HG03565 (cell line): ENCODE measurements at regions not wholly inside any gene's neighbourhood (a gene's known extent, or its start where the extent isn't known, plus 50 kb on each side); places are given as distances from the start of the nearest gene placed in this dataset.
"Not testable (repeated sequence)": the region's sequence is repeated elsewhere in the genome, so short reads cannot be mapped to it uniquely, and the experiment has no call there.

Experiments used
- ATAC-seq: cut with Tn5 transposase; IDR thresholded peaks from one replicate; pipeline ENCODE4 v1.9.1; 2021; ENCODE audit warnings: mild to moderate bottlenecking, moderate library complexity; ENCODE audit not compliant: unreplicated experiment

DNA sequence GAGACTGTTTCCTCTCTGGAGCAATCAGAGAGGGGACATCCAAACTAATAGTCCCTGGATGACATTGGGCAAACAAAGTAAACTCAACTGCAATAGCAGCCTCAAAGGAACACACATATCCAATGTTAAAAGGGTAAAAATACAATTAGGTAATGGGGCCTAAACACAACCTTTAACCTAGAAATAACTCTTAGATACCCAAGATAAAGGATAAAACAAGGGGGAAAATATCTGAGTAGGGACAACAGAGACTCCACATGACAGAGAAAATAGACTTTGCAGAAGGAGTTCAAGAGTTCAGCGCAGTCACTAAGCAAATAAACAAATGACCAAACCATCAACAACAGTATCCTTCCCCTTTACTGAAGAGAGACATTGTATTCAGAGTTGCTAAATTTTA lies 149.3 kb downstream of the FBXO4 start:
- ATAC-seq: no peak

- ATAC-seq: no peak
Measured at GRCh38 chr5:42089705-42090104, 164.6 kb downstream of the FBXO4 start.

GRCh38 chr5:42090162-42090561 lies 165.1 kb downstream of the FBXO4 start:
- ATAC-seq: no peak

- ATAC-seq: not testable (repeated sequence)
Measured at GRCh38 chr5:42099846-42100245, 174.8 kb downstream of the FBXO4 start.

DNA sequence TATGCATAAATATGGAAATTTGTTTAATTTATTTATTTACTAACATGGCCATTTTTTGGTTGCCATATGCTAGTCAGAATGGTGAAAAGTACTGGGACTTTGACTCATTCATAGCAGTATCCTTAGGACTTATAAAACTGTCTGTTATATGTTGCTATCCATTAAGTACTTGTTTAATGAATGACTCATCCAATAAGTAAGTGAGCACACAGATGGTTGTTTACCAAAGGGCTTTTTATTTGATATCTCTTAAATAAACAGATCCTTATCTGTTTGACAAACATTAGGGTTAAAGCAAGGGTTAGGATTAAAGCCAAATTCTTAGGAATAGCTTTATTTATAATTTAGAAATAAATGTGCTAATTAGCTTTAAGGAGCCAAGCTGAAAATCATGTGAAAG lies 183.4 kb downstream of the FBXO4 start:
- no peak for ATAC-seq

DNA sequence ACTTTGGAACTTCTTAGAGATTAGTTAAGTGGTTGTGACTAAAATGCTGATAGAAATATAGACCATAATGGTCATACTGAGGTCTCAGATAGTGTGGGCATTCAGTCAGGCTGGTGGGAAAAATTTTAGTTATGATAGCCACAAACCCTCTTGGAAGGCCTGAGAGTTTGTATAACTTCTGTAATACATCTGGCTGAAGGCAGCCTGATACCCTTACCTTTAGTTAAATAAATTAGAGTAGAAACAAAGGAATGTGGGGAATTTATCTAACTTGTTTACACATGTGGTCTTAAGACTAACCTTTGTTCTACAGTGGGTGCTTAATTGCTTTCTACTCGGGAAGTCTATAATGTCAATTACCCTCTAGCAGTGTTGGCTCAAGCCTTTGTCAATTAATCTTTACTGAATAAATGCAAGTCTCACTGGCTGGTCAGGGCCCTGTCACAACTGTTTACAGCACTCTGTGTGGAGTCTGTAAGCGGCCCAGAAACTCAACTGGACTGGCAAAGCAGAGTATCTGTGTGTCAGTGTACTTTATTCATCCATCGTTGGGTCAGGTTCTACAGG lies 184.0 kb downstream of the FBXO4 start:
- ATAC-seq: no peak

DNA sequence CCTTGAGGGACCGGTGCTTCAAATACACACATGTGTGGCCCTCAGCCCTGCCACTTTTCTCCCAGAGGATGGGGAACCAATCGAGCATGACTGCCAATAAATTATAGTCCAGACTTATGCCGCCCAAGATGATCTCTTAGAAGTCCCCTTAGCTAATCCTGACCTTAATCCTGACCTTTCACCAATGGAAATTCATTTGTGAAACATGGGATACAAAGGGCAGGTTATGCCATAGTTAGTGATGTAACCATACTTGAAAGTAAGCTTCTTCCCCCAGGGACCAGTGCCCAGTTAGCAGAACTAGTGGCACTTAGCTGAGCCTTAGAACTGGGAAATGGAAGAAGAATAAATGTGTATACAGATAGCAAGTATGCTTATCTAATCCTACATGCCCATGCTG lies 190.6 kb downstream of the FBXO4 start:
- not testable (repeated sequence) for ATAC-seq

DNA sequence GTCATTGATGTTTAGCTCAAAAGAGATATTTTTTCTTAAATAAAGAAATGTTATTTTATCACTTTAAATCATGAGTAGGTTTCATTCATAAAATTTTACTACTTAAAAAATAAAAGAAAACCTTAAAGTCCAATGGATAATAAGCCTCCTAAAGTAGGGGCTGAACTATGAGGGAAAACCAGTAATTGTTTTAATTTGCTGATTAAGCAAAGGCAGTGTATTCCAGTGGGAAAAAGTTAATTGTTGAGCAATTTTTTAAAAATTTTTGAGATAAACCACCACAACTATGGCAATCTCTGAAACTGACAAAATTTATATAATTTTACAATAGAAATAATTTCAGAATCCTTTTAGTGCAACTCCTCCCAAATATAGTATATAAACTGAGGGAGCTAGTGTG lies 195.0 kb downstream of the FBXO4 start:
- ATAC-seq: no peak

DNA sequence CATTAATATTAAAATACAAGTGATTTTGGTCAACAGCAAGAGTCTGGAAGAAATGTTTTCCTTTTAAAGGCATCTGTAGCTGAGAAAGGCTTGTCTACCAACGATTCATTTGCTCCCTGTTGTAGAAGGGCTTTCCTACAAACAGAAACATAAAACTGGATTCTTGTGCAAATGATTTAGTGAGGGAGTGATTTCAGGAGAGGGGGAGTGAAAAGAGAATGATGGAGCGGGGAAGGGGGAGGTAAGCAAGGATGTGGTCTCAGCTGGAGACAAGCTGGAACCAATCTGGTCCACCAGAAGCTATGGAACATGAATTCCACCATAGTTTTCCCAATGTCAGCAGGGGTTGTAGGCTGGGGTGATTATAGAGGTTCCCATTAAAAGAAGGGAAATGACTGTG lies 196.3 kb downstream of the FBXO4 start:
- ATAC-seq: no peak

DNA sequence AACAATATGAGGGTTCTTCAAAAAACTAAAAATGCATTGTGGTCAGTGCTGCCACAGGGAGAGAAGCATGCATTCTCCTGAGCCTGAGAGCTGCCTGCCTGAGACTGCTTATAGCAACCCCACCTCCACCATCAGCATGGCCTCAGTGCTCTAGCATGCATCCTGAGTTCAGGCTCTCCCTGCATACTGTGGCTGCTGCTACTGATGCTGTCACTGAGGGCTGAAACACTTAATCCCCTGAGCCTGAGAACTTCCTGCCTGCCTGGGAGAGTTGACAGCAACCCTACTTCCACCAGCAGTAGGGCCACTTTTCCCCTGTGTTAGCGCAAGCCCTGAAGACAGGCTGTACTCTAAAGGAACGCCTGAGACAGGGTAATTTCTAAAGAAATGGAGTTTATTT lies 206.0 kb downstream of the FBXO4 start:
- ATAC-seq: no peak

DNA sequence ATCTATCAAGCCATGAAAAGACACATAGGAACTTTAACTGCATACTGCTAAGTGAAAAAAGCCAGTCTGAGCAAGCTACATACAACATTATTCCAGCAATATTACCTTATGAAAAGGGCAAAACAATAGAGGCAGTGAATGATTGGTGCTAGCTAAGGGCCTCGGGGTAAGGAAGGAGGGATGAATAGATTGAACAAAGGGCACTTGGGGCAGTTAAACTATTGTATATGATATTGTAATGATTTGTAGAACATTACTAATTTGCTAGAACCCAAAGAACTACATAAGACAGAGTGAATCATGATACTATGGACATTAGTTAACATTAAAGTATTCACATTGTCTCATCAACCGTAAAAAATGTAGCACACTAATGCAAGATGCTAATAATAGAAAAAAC lies 218.3 kb downstream of the FBXO4 start:
- no peak for ATAC-seq

DNA sequence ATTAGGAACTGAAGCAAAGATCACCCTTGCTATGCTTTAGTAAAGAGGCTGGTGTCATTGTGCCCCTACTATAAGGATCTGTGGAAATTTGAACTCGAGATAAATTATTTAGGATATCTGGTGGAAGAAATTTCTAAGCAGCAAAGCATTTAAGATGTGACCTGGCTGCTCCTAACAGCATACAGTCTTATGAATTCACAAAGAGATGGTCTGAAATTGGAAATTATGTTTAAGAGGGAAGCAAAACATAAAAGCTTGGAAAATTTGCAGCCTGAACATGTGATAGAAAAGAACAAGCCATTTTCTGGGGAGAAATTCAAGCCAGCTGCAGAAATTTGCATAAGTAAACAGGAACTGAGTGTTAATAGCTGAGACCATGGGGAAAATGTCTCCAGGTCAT lies 223.7 kb downstream of the FBXO4 start:
- no peak for ATAC-seq

- no peak for ATAC-seq
Measured at GRCh38 chr5:42157215-42157614, 232.1 kb downstream of the FBXO4 start.

GRCh38 chr5:42163083-42163482 lies 238.0 kb downstream of the FBXO4 start:
- no peak for ATAC-seq

- no peak for ATAC-seq
Measured at GRCh38 chr5:42168091-42168670, 243.1 kb downstream of the FBXO4 start.

DNA sequence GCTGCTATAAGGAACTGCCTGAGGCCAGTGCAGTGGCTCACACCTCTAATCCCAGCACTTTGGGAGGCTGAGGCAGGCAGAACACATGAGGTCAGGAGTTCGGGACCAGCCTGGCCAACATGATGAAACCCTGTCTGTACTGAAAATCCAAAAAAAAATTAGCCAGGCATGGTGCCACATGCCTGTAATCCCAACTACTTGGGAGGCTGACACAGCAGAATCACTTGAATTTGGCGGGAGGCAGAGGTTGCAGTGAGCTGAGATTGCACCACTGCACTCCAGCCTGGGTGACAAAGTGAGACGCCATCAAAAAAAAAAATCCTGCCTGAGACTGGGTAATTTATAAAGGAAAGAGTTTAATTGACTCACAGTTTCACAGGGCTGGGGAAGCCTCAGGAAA lies 247.1 kb upstream of the GHR start:
- not testable (repeated sequence) for ATAC-seq

GRCh38 chr5:42179843-42180242 lies 243.4 kb upstream of the GHR start:
- ATAC-seq: not testable (repeated sequence)

DNA sequence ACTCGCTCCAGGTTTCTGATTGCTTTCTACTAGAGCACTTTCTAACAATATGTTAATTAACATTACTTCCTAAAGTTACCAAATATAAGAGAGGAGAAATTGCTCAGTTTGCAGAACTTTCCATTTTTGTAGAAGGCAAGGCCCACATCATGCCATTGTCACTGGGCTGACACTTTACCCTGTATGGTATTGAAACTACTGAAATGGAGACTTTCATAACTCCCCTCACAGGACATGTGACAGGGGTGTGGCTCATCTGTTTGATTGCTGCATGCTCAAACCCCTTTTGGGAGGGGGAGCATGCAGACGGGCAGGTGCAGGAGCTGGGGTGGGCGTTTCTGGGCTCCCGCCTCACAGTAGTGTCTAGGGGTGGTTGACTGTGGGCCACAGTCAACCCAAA lies 206.3 kb upstream of the GHR start:
- no peak for ATAC-seq

DNA sequence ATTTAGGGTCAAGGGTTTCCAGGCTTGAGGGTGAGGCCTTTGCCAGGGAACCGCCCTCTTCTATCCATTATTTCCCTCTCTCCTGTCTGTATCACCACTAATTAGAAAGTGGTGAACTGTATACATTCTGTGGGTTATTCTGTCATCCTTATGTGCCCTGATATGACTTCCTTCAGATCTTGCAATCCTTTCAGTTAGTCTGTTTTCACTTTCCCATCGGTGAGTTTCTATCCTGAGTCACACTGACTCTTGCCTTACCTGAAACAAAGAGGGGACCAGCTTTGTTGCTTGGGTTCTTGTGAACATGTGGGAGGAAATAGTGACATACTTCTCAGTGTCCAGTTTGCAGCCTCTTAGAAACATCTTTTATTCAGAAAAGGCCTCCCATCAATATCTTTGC lies 205.4 kb upstream of the GHR start:
- no peak for ATAC-seq

DNA sequence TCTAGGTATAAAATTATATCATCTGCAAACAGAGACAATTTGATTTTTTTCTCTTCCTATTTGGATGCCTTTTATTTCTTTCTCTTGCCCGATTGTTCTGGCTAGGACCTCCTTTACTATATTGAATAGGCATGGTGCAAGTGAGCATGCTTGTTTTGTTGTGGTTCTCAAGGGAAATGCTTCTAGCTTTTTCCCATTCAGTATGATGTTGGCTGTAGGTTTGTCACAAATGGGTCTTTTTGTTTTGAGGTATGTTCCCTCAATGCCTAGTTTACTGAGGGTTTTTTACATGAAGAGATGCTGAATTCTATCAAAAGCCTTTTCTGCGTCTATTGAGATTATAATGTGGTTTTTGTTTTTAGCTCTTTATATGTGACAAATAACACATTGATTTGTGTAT lies 198.2 kb upstream of the GHR start:
- no peak for ATAC-seq

GRCh38 chr5:42228279-42228678 lies 195.0 kb upstream of the GHR start:
- no peak for ATAC-seq

- no peak for ATAC-seq
Measured at GRCh38 chr5:42230839-42231238, 192.4 kb upstream of the GHR start.

DNA sequence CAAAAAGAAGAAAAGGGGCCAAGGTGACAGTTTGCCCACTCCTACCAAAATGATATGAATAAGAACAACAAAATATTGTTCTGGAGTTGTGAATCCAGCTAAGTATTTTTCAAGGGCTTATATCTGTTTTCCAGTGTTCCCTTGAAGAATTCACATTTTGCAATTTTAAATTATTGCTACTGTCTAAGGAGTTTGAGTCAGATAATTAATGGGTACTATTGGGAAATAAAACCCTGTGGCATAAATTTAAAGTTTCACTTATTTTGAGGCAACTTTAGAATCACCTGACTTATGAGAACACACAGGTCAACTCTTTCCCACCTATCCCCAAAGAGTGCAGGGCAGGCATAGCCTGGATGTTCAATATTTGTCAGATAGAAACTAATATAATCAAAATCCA lies 188.0 kb upstream of the GHR start:
- no peak for ATAC-seq
